Thymus (tissue), 11 donors: ENCODE measurements at regions not wholly inside any gene's neighbourhood (a gene's known extent, or its start where the extent isn't known, plus 50 kb on each side); places are given as distances from the start of the nearest gene placed in this dataset.

ENCODE experiments used
- DNase-seq, 9 donors: peaks; one replicate each; pipeline ENCODE4 v3.0.0-alpha.2; 2013; ENCODE audit warnings: low spot score in 9 of 9, low read depth in 6 of 9, missing footprints in 1 of 9
- H3K27ac ChIP-seq, 2 donors: one replicate each; pipeline ENCODE4 v1.5.1; 2013; ENCODE audit warnings: control low read depth in 1 of 2, low read depth in 1 of 2, low read length in 1 of 2, mild to moderate bottlenecking in 1 of 2, moderate library complexity in 1 of 2
- H3K27me3 ChIP-seq, 2 donors: one replicate each; pipeline ENCODE4 v1.5.1; 2013; ENCODE audit warnings: low read length in 1 of 2; ENCODE audit not compliant: control insufficient read depth in 2 of 2, insufficient read depth in 1 of 2
- H3K36me3 ChIP-seq, 2 donors: one replicate each; pipeline ENCODE4 v1.5.1; 2013; ENCODE audit warnings: low read length in 1 of 2, mild to moderate bottlenecking in 1 of 2, moderate library complexity in 1 of 2; ENCODE audit not compliant: control insufficient read depth in 2 of 2, insufficient read depth in 2 of 2
- H3K4me1 ChIP-seq, 2 donors: one replicate each; pipeline ENCODE4 v1.5.1; 2013; ENCODE audit warnings: low read length in 2 of 2; ENCODE audit not compliant: control insufficient read depth in 2 of 2, insufficient read depth in 2 of 2
- H3K4me3 ChIP-seq, 2 donors: one replicate each; pipeline ENCODE4 v1.5.1; 2013; ENCODE audit warnings: low read length in 2 of 2, control low read depth in 1 of 2, mild to moderate bottlenecking in 1 of 2
- H3K9me3 ChIP-seq, 2 donors: one replicate each; pipeline ENCODE4 v1.5.1; 2013; ENCODE audit warnings: low read length in 1 of 2, mild to moderate bottlenecking in 1 of 2; ENCODE audit not compliant: control insufficient read depth in 2 of 2, insufficient read depth in 1 of 2
- WGBS: extraction: QIAGEN DNeasy Blood & Tissue Kit; methylation state at CpG from one replicate; pipeline ENCODE4 v1.1.7; 2013; 5-methylcytosine and 5-hydroxymethylcytosine counted together
- donor health status: healthy.

DNA sequence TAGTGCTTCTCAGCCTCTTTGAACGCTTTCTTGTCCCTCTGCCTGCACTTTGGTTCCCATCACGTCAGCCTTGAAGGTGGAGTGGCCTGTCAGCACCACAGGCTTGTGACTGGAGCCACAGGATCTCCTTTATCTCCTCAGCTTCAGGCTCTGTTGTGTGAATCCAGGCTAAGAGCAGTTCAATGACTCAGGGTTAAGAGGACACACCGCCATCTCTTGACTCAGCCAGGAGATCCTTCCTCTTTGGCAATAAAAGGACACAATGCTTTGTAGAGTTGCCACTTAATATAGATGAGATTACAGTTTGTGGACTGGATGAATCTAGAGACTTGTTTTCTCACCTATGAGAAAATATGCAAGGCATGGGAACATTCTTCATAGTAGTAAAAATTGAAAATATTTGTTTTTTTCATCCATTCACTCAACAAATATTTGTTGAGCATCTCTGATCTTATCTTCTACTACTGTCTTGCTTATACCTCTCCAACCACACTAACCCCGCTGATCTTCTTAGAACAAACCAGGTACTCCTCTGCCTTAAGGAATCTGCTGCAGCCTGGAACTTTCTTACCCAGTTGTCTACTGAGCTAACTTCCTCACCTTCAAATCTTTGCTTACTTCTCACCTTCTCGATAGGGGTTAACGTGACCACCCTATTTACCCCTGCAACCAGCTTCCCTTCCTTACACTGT, 62.3 kb downstream of the UCHL1 start:
- Histone ChIP-seq H3K9me3 (no peaks in the 10 kb centered on the region), H3K4me3 (no peak overlapping the region), H3K36me3 (no peaks in the 10 kb centered on the region), H3K4me1 (no peaks in the 10 kb centered on the region), H3K27ac (no peak overlapping the region), H3K27me3 (no peaks in the 10 kb centered on the region)
- DNase-seq: no peak
- 87% methylated on average over 6 of the region's 6 CpGs for WGBS

DNA sequence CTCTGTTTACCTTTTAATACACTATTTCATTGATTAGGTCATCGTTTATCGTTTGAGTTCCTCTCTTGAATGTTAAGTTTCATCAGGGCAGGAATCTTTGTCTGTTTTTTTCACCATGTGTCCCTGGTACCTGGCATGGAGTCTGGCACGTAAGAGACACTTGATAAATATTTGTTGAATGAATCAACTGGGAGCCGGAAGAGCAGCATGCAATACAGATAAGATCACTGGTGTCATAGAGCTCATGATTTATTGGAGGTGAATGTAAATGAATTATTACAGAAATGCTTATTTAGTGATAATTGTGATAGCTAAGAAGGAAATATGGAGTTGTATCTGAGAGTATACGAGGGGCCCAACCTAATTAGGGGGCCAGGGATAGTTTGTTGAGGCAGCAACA, 62.8 kb downstream of the UCHL1 start:
- no peak for DNase-seq
- Histone ChIP-seq H3K4me3 (no peak overlapping the region), H3K27ac (no peak overlapping the region), H3K9me3 (no peaks in the 10 kb centered on the region), H3K36me3 (no peaks in the 10 kb centered on the region), H3K27me3 (no peaks in the 10 kb centered on the region), H3K4me1 (no peaks in the 10 kb centered on the region)
- 93% methylated on average over 5 of the region's 5 CpGs for WGBS

DNA sequence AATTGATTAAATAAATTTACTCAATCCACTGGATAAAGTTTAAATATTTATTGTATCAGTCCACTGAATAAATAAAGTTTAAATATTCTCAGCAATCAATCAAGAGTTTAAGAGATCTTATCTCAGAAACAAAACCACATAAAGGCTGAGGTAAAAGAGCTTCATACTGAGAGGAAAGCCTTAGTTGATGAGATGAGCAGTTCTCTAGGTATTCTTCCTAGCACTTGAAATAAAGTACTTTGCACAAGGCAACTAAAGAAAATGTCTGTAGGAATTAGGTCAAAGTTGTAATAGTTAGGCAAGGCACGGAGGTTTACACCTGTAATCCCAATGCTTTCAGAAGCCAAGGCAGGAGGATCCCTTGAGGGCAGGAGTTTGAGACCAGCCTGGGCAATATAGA, 63.5 kb downstream of the UCHL1 start:
- Histone ChIP-seq H3K27ac (no peak overlapping the region), H3K36me3 (no peaks in the 10 kb centered on the region), H3K4me1 (no peaks in the 10 kb centered on the region), H3K9me3 (no peaks in the 10 kb centered on the region), H3K4me3 (no peak overlapping the region), H3K27me3 (no peaks in the 10 kb centered on the region)
- peak in 1 of 9 donors; percentile 25 for DNase-seq
- WGBS: 83% methylated on average over 1 of the region's 1 CpG

DNA sequence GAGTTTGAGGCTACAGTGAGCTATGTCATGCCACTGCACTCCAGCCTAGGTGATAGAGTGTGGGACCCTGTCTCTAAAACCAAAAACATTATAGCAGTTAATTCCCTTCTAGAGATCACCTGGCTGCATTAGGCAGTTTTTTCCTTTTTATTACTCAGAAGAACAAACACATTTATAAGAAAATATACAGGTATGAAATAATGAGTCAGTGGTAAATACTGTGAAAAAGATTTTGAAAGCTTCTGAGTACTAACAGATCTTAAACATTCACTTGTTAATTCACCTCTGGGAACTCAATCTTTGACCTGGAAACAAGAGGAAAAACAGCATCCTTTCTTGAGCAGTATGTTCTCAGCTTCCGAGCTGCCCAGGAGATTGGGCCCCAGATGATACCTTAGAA, 64.1 kb downstream of the UCHL1 start:
- no peaks in the 10 kb centered on the region for H3K4me1 ChIP-seq
- DNase-seq: no peak
- H3K9me3 ChIP-seq: no peaks in the 10 kb centered on the region
- 0% methylated on average over 1 of the region's 1 CpG for WGBS
- no peak overlapping the region for H3K4me3 ChIP-seq
- H3K27me3 ChIP-seq: no peaks in the 10 kb centered on the region
- H3K36me3 ChIP-seq: no peaks in the 10 kb centered on the region
- H3K27ac ChIP-seq: no peak overlapping the region

DNA sequence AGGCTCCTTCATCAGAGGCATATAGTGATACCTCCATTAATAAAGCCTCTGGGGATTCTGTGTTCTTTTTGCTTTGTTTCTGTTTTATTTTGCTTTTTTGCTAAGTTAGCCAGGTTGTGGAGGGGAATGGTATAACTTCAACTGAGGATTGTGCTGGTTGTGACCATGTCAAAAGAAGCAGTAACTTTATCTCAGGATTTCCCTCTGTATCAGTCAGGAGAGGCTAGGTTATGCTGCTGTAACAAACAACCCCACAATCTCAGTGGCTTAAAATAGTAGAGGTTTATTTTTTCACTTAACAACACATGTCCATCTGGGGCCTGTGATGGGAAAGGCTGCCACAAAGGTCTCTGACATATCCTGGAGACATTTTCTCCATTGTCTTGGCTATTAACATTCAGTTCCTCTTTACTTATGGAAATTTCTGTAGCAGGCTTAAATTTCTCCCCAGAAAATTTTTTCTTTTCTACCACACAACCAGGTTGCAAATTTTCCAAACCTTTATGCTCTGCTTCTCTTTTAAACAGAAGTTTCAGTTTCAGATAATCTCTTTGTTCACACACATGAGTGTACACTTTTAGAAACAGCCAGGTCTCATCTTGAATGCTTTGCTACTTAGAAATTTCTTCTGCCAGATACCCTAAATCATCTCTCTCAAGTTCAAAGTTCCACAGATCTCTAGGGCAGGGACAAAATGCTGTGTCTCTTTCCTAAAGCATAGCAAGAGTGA, 64.7 kb downstream of the UCHL1 start:
- Histone ChIP-seq H3K9me3 (no peaks in the 10 kb centered on the region), H3K4me3 (no peak overlapping the region), H3K4me1 (no peaks in the 10 kb centered on the region), H3K27me3 (no peaks in the 10 kb centered on the region), H3K36me3 (no peaks in the 10 kb centered on the region), H3K27ac (no peak overlapping the region)
- DNase-seq: no peak

DNA sequence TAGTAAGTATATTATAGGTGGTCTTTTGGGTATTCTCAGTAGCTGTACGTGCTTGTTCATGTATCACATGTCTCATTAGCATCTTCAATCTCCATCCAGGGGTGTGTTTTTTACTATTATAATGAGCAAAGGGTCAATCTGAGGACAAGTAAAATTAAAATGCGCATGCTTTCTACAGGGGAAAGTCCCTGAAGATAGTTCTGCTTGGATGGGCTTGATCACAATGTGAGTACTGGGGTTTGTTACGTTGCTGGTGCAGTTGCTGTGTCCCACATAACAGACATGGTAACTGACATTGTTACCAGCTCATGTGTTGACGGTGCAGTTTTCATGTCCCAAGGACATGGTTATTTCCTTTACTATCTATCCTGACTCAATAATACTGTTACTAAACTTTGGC, 65.9 kb downstream of the UCHL1 start:
- H3K27me3 ChIP-seq: no peaks in the 10 kb centered on the region
- H3K9me3 ChIP-seq: no peaks in the 10 kb centered on the region
- DNase-seq: no peak
- H3K27ac ChIP-seq: no peak overlapping the region
- H3K36me3 ChIP-seq: no peaks in the 10 kb centered on the region
- no peak overlapping the region for H3K4me3 ChIP-seq
- no peaks in the 10 kb centered on the region for H3K4me1 ChIP-seq
- WGBS: 93% methylated on average over 4 of the region's 4 CpGs

DNA sequence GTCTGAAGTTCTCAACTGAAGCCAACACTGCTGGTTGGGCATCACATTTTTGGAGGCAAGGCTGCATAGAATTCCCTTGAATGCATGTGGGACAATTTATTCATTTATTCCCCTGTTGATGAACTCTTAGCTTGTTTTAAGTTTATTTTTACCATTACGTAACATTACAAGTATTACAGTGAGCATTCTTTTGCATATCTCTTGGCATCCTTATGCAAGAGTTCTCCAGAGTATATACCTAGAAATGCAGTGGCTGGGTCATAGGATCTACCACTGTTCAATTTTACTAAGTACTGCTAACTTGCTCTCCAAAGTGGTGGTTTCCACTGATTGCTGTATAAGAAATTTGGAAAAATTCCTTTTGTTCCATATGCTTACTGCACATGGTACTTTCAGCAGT, 66.5 kb downstream of the UCHL1 start:
- no peaks in the 10 kb centered on the region for H3K4me1 ChIP-seq
- H3K9me3 ChIP-seq: no peaks in the 10 kb centered on the region
- H3K36me3 ChIP-seq: no peaks in the 10 kb centered on the region
- DNase-seq: no peak
- 95% methylated on average over 1 of the region's 1 CpG for WGBS
- H3K4me3 ChIP-seq: no peak overlapping the region
- no peak overlapping the region for H3K27ac ChIP-seq
- H3K27me3 ChIP-seq: no peaks in the 10 kb centered on the region

DNA sequence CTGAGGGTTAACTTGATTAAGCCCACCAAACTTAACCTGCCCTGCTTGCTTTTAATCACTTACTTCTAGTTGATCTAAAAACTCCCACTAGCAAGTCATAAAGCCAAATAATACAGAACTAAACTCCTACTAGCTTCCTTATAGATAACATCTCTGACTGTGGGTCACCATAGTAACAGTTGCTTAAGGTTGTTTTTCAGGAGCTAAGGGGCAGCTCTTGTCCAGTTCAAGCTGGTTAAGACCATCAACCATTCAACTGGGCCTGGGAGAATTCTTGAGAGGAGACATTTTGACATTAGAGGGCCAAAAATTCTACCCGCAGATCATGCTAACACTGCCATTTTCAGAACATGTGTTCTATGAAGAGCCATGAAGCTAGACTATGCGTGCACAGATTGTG, 67.0 kb downstream of the UCHL1 start:
- DNase-seq: no peak
- H3K27ac ChIP-seq: no peak overlapping the region
- WGBS: 96% methylated on average over 2 of the region's 2 CpGs

DNA sequence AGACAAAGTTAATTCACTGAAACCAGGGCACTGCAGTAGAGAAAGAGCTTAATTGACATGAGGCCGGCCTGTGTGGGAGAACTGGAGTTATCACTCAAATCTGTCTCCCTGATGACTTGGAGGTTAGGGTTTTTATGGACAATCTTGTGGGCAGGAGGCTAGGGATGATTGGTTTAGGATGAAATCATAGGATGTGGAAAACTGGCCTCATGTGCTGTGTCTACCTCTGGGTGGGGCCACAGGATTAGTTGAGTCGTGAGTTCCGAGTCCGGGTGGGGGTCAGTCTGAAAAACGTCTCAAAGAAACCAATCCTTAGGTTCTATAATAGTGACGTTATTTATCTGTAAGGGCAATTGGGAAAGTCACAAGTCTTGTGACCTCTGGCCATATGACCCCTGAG, 68.1 kb downstream of the UCHL1 start:
- no peak for DNase-seq
- WGBS: 90% methylated on average over 6 of the region's 6 CpGs
- no peaks in the 10 kb centered on the region for H3K27me3 ChIP-seq
- no peaks in the 10 kb centered on the region for H3K9me3 ChIP-seq
- H3K27ac ChIP-seq: no peak overlapping the region
- H3K4me3 ChIP-seq: no peak overlapping the region
- H3K4me1 ChIP-seq: no peaks in the 10 kb centered on the region
- H3K36me3 ChIP-seq: no peaks in the 10 kb centered on the region

More for the DNA sequence above, 67.0 kb downstream of the UCHL1 start:
- H3K27me3 ChIP-seq: no peaks in the 10 kb centered on the region
- no peaks in the 10 kb centered on the region for H3K36me3 ChIP-seq
- no peak overlapping the region for H3K4me3 ChIP-seq
- H3K4me1 ChIP-seq: no peaks in the 10 kb centered on the region
- no peaks in the 10 kb centered on the region for H3K9me3 ChIP-seq
